CD4-positive, alpha-beta T cell treated with Interferon alpha-2 for 1 hour (primary cell): ENCODE measurements at regions not wholly inside any gene's neighbourhood (a gene's known extent, or its start where the extent isn't known, plus 50 kb on each side); places are given as distances from the start of the nearest gene placed in this dataset.
"Not testable (repeated sequence)": the region's sequence is repeated elsewhere in the genome, so short reads cannot be mapped to it uniquely, and the experiment has no call there.

Source experiments
- DNase-seq, 2 donors: peaks; one replicate each; pipeline ENCODE4 v3.0.0-alpha.2; 2020 to 2022

DNA sequence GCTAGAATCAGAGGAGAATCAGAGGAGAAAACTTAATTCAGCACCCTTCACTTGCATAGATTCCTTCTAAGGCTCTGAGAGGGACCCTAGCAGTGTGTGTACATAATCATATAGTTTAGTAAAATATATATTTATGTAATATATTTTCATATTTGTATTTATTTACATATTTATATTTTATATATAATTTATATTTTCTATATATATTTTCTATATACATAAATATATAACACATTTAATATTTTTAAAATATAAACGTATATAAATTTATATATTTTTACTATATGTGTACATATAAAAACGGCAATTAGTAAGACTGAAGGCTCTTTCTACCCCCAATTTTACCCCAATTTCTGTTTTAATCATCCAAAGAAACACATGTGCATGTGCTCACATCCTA is 80.3 kb downstream of the NXPE2 start:
- no peak for DNase-seq

GRCh38 chr11:114762408-114762807 is 84.1 kb downstream of the NXPE2 start:
- peak in 1 of 2 donors; percentile 11 for DNase-seq

GRCh38 chr11:114764563-114764962 is 86.2 kb downstream of the NXPE2 start:
- no peak for DNase-seq

DNA sequence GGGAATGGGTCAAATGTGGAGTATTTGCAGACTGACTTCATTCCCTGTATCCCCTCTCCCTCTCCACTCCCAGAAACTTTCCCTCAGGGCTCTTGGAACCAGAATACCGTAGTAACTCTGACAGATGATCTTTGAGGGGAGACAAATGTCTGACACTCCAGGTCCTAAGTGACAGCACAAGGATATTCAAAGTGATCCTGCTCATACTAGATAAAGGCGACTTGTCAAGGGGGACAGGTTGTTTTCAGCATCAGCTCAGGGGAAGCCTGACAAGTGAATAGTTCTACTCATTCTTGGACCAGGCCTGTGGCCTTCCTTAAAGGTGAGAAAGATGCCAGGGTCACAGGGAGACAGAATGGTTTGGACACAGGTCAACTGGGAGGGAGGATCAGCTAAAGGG is 92.8 kb downstream of the NXPE2 start:
- no peak for DNase-seq

- no peak for DNase-seq
Measured at GRCh38 chr11:114773541-114774338, 95.4 kb downstream of the NXPE2 start.

- DNase-seq, result peak in 1 of 2 donors; percentile 21
Measured at GRCh38 chr11:114774599-114775361, 96.5 kb downstream of the NXPE2 start.

- no peak for DNase-seq
Measured at GRCh38 chr11:114775875-114776621, 97.7 kb downstream of the NXPE2 start.

GRCh38 chr11:114776956-114777355 is 98.6 kb downstream of the NXPE2 start:
- no peak for DNase-seq

GRCh38 chr11:114779189-114779588 is 100.9 kb downstream of the NXPE2 start:
- DNase-seq, result no peak

- DNase-seq, result no peak
Measured at GRCh38 chr11:114782650-114783310, 104.5 kb downstream of the NXPE2 start.

- no peak for DNase-seq
Measured at GRCh38 chr11:114783805-114784204, 105.5 kb downstream of the NXPE2 start.

DNA sequence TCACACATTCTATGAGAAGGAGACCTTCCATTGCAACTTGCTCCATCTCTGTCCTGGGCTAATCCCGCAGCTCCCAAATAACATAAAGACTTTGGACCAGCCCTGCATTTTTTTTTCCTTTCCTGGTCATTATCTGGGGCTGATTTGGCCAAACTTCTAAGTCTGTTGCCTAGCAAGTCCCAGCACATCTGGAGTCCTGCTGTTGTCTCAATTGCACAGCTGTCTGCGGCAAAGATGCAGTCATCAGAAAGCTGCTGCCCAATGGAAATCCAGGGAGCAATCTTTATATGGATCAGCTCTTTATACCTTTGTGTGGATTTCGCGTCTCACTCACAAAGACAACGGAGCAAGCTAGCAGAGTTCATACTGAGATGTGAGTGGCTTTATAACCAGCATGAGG is 105.9 kb downstream of the NXPE2 start:
- no peak for DNase-seq

DNA sequence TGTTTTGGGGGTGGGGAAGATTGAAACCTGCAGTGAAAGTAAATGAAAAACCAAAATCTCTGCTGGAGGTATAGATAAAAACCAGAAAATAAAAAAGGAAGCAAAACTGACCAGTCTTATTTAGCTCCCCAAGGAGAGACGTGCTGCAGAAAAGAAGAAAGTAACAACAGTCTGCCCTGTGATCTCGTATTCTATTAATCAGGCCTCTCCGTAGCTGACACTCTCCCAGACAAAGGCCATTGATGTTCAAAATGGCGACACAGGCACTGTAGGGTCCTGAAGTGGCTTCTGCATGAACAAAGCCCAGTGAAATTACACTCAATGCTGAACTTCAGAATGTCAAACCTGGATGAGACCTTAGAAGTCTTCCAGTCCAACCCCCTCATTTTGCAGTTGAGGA is 106.6 kb downstream of the NXPE2 start:
- DNase-seq, result no peak

DNA sequence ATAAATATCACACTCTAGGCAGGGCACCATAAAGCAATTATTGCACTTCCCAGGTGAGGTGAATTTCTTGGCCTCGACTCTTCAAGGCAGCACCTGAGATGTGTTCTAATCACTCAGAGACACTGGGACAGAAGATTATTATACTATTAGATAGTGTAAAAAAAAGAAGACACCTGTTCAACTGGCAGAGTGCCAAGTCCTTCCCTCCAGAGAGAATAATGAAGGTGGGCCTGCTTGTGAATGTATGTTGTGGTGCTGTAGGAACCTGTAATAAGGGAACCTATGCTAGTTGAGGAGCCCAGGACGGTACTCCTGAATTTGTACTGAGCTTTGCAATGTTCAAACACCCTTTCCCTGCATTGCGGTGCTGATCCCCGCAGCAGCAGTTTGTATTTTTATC is 107.5 kb downstream of the NXPE2 start:
- DNase-seq, result no peak

- no peak for DNase-seq
Measured at GRCh38 chr11:114787126-114787525, 108.8 kb downstream of the NXPE2 start.

DNA sequence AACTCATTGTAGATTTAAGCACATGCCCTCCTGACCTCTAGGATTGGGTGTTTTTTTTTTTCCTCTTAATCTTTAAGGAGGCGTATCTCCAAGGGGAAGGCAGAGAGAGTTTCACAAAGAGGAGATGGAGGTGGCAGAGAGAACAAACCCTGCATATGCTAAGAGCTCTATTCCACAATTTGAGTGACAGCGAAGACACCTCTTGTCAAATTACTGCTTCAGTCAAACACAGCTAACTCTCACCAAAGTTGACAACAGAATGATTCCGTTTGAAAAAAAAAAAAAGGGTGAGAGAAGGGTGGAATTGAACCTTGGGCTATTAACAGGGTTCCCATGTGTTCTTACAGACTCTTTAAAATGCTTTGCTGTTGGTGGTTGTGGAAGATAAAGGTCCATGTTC is 112.6 kb downstream of the NXPE2 start:
- DNase-seq, result no peak

DNA sequence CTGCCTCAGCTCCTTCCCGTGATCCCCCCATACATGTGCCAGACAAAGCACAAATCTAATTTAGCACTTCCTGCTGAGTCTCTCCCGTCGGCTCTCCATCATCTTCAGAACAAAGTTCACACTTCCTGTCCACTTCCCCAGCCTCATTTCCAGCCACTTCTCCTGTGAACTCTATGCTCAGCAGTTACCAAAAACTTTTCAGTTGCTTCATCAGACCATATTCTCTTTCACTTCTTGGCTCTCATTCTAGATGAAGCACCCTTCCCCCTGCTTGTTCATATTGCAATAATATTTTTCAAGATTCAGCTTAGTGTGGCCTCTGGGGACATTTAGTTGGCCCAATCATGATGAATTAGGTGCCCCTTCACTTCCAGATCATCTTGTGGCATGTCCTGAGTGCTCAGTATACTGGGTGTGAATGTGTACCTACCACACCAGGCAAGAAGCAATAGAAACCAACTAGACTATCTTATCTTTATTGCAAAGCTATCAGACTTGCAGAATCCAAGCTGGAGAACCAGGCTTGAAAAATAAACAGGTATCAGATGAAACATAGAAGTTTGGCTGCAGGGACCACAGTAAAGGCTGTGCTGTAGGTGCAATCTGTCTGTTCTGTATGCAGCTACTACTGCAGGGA is 115.8 kb downstream of the NXPE2 start:
- no peak for DNase-seq

- no peak for DNase-seq
Measured at GRCh38 chr11:114796954-114797721, 118.8 kb downstream of the NXPE2 start.

DNA sequence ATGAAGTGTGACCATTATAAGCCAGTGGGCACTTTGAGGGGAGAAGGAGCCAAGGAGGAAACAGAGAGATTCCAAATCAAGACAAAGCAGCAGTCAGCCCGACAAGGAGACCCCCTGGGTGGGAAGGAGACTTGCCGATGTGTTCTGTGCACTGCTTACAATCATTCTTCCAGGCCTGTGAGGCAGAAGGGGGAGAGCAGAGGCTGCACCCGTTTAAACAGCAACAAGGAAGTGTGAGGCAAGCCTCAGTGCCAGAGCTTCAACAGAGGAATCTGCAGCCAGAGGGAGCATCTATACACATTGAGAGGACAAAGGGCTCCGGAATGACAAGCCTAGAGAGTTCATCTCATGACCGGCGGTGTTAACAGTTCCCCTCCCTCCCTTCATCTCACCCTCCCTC is 121.1 kb downstream of the NXPE2 start:
- no peak for DNase-seq

- DNase-seq, result no peak
Measured at GRCh38 chr11:114801773-114802172, 123.4 kb downstream of the NXPE2 start.

DNA sequence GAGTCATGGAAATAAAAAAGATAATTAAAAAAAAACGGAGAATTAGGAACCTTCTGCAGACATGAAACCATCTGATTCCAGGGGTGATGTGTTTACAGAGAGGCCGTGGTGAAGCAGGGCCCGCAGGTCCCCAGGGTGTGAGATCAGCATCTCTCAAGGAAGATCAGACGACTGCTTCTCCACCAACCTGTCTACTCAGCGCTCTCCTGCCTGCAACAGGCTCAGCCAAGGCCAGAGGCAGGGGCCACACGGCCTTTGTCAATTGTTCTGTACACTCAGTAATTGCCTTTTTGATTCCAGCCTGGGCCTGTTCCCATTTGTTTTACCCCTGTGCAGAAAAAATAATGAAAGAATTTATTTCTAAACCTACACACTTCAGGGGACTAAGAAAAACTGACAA is 124.6 kb downstream of the NXPE2 start:
- no peak for DNase-seq

- DNase-seq, result not testable (repeated sequence)
Measured at GRCh38 chr11:114805431-114805830, 127.1 kb downstream of the NXPE2 start.
